CD4-positive, CD25-positive, alpha-beta regulatory T cell (primary cell): ENCODE measurements at regions not wholly inside any gene's neighbourhood (a gene's known extent, or its start where the extent isn't known, plus 50 kb on each side); places are given as distances from the start of the nearest gene placed in this dataset.

Source experiments
- ATAC-seq, 2 donors: fragments of 150-1000 bp; cut with Tn5 transposase; one replicate each; pipeline ENCODE4 v1.10.0; 2021; ENCODE audit warnings: low read depth in 2 of 2, moderate number of reproducible peaks in 2 of 2, moderate library complexity in 1 of 2
- DNase-seq, 3 donors: peaks; one replicate each; pipeline versions ENCODE4 v3.0.0 to v3.0.0-alpha.2; 2012 to 2022; ENCODE audit warnings: mixed read lengths in 1 of 3
- H3K27ac ChIP-seq: one replicate; pipeline ENCODE4 v1.7.0; 2013; ENCODE audit warnings: mild to moderate bottlenecking, low read length; ENCODE audit not compliant: insufficient read depth, poor library complexity, severe bottlenecking
- H3K27me3 ChIP-seq: one replicate; pipeline ENCODE4 v1.7.0; 2013; ENCODE audit warnings: low read length; ENCODE audit not compliant: control insufficient read depth, insufficient read depth
- H3K36me3 ChIP-seq: one replicate; pipeline ENCODE4 v1.7.0; 2013; ENCODE audit warnings: mild to moderate bottlenecking, low read length, moderate library complexity; ENCODE audit not compliant: control insufficient read depth, insufficient read depth
- H3K4me1 ChIP-seq: 2 replicates; pipeline ENCODE4 v1.7.0; 2013; ENCODE audit warnings: mild to moderate bottlenecking, low read length; ENCODE audit not compliant: insufficient read depth, control insufficient read depth, poor library complexity, severe bottlenecking
- H3K4me3 ChIP-seq: one replicate; pipeline ENCODE4 v1.7.0; 2013; ENCODE audit warnings: low read depth, mild to moderate bottlenecking, low read length, moderate library complexity
- H3K9me3 ChIP-seq, 2 experiments: 1 replicate in 1 of 2; 2 replicates in 1 of 2; pipeline ENCODE4 v1.7.0; 2013; ENCODE audit warnings: low read length in 2 of 2, mild to moderate bottlenecking in 1 of 2, moderate library complexity in 1 of 2; ENCODE audit not compliant: control insufficient read depth in 2 of 2
- H3K27ac Mint-ChIP-seq, 3 donors: one replicate each; pipeline ENCODE4 v1.8.0; 2020 to 2022; ENCODE audit warnings: mild to moderate bottlenecking in 3 of 3, mixed read lengths in 3 of 3, moderate library complexity in 2 of 3
- H3K27me3 Mint-ChIP-seq: one replicate; pipeline ENCODE4 v1.8.0; 2022; ENCODE audit warnings: mild to moderate bottlenecking, mixed read lengths
- H3K36me3 Mint-ChIP-seq: one replicate; pipeline ENCODE4 v1.8.0; 2020; ENCODE audit warnings: mixed read lengths
- H3K4me1 Mint-ChIP-seq, 4 donors: one replicate each; pipeline ENCODE4 v1.8.0; 2020 to 2022; ENCODE audit warnings: mixed read lengths in 4 of 4, mild to moderate bottlenecking in 1 of 4
- H3K4me3 Mint-ChIP-seq, 4 donors: one replicate each; pipeline ENCODE4 v1.8.0; 2020 to 2022; ENCODE audit warnings: mild to moderate bottlenecking in 4 of 4, mixed read lengths in 4 of 4, moderate library complexity in 3 of 4
- H3K9me3 Mint-ChIP-seq, 7 donors: one replicate each; pipeline ENCODE4 v1.8.0; 2020 to 2022; ENCODE audit warnings: mixed read lengths in 7 of 7, mild to moderate bottlenecking in 3 of 7, moderate library complexity in 2 of 7

DNA sequence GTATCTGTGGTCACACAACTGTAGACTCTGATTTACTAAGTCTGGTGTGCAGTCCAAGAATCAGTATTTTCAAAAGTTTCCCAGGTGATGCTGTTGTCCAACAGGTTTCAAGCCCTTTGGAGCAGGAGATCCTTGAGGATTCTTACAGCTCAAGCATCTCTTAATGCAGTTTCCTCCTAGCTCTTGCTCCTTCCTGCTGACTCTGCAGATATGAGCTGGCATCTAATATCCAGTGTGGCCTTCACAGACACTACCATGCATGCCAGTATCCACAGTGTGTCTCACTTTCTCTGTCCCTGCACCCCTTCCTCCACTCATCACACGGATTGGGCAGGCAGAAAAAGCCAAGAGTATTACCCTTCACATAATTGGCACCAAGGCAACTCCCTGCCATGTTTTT is 182.2 kb upstream of the TNC start:
- Mint-ChIP-seq H3K27ac (no peak overlapping the region), H3K4me1 (no peaks in the 10 kb centered on the region), H3K36me3 (no peaks in the 10 kb centered on the region), H3K4me3 (no peak overlapping the region), H3K27me3 (peaks cover under 1% of the 10 kb centered on the region), H3K9me3 (peaks cover 0 to 4% (median 0%) of the 10 kb centered on the region in 7 donors)
- no peaks in the 10 kb centered on the region for H3K4me1 ChIP-seq
- DNase-seq (no peak), ATAC-seq (no peak)
- H3K27me3 ChIP-seq, result no peaks in the 10 kb centered on the region
- no peaks in the 10 kb centered on the region for H3K36me3 ChIP-seq
- no peak overlapping the region for H3K27ac ChIP-seq
- no peaks in the 10 kb centered on the region for H3K9me3 ChIP-seq
- no peak overlapping the region for H3K4me3 ChIP-seq

DNA sequence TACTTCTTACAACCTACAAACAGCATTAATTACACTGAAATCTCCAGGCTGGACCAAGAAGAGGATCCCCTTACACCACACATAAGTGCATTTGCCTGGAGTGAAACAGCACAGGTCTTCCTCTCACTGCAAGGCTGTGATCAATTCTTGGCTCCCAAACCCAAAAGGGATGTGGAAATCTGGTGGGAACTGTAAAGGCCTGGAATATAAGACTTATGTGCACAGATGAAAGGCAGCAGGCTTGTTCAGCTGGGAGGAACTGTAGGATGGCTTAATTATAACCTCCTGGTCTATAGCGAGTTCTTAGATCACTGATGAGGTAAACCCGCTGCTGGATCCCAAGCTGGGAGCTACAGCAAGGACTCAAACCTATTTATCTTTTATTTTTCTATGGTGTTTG is 182.9 kb upstream of the TNC start:
- DNase-seq (no peak), ATAC-seq (no peak)
- no peaks in the 10 kb centered on the region for H3K4me1 Mint-ChIP-seq
- H3K36me3 Mint-ChIP-seq, result no peaks in the 10 kb centered on the region
- Histone ChIP-seq H3K27ac (no peak overlapping the region), H3K4me1 (no peaks in the 10 kb centered on the region), H3K9me3 (no peaks in the 10 kb centered on the region), H3K27me3 (no peaks in the 10 kb centered on the region), H3K36me3 (no peaks in the 10 kb centered on the region), H3K4me3 (no peak overlapping the region)
- no peak overlapping the region for H3K4me3 Mint-ChIP-seq
- H3K27ac Mint-ChIP-seq, result no peak overlapping the region
- H3K27me3 Mint-ChIP-seq, result peaks cover 4% of the 10 kb centered on the region
- H3K9me3 Mint-ChIP-seq, result peaks cover 0 to 5% (median 0%) of the 10 kb centered on the region in 7 donors

DNA sequence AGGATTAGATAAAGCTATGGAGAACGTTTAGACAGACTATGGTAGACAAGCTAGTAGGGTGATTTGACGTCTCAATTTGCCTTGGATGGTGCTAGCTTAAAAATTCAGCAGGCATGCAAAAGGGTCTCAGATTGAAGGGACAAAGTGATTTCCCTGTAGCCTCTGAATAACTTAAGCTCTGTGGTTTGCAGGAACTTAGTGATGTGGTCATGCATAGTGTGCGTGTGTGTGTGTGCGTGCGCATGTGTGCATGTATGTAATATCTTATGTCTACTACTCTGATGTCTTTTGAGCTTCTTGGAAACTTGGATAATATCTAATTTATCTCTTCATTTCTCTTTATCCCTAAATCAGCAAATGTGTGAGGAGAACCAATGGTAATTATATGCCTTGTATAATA is 183.6 kb upstream of the TNC start:
- DNase-seq, result no peak
- H3K27ac Mint-ChIP-seq, result no peak overlapping the region

DNA sequence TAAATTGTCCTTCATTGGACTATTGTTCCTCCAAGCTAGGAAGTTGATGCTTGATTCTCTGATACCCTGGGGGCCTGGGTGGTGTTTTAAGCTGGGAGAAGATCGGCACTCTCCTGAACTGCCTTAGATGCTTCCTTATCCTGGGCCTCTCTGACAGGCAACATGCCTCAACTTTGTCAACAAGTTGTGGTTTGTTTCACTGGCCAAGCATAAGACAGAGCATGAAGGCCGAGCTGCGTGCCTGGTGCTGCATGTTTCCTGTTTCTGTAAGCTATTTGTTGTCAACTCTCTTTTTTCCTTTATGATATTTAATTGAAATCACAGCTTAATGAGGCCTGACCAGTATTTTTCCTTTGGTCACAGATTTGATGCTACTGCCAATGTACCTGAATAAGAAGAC is 187.6 kb upstream of the TNC start:
- no peaks in the 10 kb centered on the region for H3K36me3 ChIP-seq
- no peak overlapping the region for H3K4me3 ChIP-seq
- H3K27me3 ChIP-seq, result no peaks in the 10 kb centered on the region
- no peaks in the 10 kb centered on the region for H3K4me1 Mint-ChIP-seq
- no peak overlapping the region for H3K27ac ChIP-seq
- H3K9me3 ChIP-seq, result no peaks in the 10 kb centered on the region
- no peak for ATAC-seq
- no peak overlapping the region for H3K27ac Mint-ChIP-seq
- H3K27me3 Mint-ChIP-seq, result peaks cover 4% of the 10 kb centered on the region
- peaks cover 0 to 5% (median 2%) of the 10 kb centered on the region in 7 donors for H3K9me3 Mint-ChIP-seq
- H3K4me3 Mint-ChIP-seq, result no peak overlapping the region
- no peak for DNase-seq
- H3K4me1 ChIP-seq, result no peaks in the 10 kb centered on the region
- no peaks in the 10 kb centered on the region for H3K36me3 Mint-ChIP-seq

More for the DNA sequence above, 183.6 kb upstream of the TNC start:
- Mint-ChIP-seq H3K27me3 (peaks cover 4% of the 10 kb centered on the region), H3K4me3 (no peak overlapping the region), H3K36me3 (no peaks in the 10 kb centered on the region), H3K9me3 (peaks cover 0 to 5% (median 0%) of the 10 kb centered on the region in 7 donors), H3K4me1 (no peaks in the 10 kb centered on the region)
- no peak for ATAC-seq
- Histone ChIP-seq H3K27me3 (no peaks in the 10 kb centered on the region), H3K9me3 (no peaks in the 10 kb centered on the region), H3K4me3 (no peak overlapping the region), H3K36me3 (no peaks in the 10 kb centered on the region), H3K4me1 (no peaks in the 10 kb centered on the region), H3K27ac (no peak overlapping the region)

DNA sequence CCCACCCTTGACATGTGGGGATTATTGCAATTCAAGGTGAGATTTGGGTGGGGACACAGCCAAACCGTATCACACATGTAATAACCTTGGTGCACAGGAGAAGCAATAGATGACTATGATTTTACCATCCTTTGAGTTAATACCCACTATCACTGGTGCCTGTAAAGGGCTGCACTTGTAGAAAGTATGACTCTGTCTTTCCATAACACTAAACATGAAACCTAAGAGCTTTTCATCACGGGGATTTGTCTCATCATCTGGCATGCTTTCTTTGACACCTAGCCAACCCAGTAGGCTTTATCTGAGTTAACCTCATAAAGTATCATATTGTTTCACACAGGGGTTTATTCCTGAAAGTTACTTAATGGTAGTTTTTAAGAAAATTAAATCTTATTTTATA is 188.9 kb upstream of the TNC start:
- DNase-seq (no peak), ATAC-seq (no peak)
- Histone ChIP-seq H3K27ac (no peak overlapping the region), H3K36me3 (no peaks in the 10 kb centered on the region), H3K4me3 (no peak overlapping the region), H3K27me3 (no peaks in the 10 kb centered on the region), H3K9me3 (no peaks in the 10 kb centered on the region), H3K4me1 (no peaks in the 10 kb centered on the region)
- Mint-ChIP-seq H3K27me3 (peaks cover 4% of the 10 kb centered on the region), H3K36me3 (no peaks in the 10 kb centered on the region), H3K27ac (no peak overlapping the region), H3K9me3 (peaks cover 0 to 5% (median 2%) of the 10 kb centered on the region in 7 donors), H3K4me1 (no peaks in the 10 kb centered on the region), H3K4me3 (no peak overlapping the region)

DNA sequence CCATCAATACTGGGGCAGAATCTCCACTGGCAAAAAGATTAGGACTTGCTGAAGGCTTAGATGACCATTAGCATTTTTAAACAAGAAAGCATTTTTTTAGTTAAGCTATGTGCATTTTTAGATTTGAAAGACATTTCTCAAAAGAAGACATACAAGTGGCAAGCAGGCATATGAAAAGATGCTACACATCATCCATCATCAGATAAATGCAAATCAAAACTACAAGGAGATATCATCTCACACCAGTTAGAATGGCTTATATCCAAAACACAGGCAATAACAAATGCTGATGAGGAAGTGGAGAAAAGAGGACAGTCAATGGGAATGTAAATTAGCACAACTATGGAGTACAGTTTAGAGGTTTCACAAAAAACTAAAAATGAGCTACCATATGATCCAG is 195.6 kb upstream of the TNC start:
- Mint-ChIP-seq H3K9me3 (peaks cover 0 to 13% (median 3%) of the 10 kb centered on the region in 7 donors), H3K36me3 (no peaks in the 10 kb centered on the region), H3K27me3 (peaks cover 5% of the 10 kb centered on the region), H3K4me1 (no peaks in the 10 kb centered on the region), H3K27ac (no peak overlapping the region), H3K4me3 (no peak overlapping the region)
- H3K4me3 ChIP-seq, result no peak overlapping the region
- DNase-seq (no peak), ATAC-seq (no peak)
- H3K27ac ChIP-seq, result no peak overlapping the region
- H3K4me1 ChIP-seq, result no peaks in the 10 kb centered on the region
- no peaks in the 10 kb centered on the region for H3K27me3 ChIP-seq
- no peaks in the 10 kb centered on the region for H3K36me3 ChIP-seq
- no peaks in the 10 kb centered on the region for H3K9me3 ChIP-seq

DNA sequence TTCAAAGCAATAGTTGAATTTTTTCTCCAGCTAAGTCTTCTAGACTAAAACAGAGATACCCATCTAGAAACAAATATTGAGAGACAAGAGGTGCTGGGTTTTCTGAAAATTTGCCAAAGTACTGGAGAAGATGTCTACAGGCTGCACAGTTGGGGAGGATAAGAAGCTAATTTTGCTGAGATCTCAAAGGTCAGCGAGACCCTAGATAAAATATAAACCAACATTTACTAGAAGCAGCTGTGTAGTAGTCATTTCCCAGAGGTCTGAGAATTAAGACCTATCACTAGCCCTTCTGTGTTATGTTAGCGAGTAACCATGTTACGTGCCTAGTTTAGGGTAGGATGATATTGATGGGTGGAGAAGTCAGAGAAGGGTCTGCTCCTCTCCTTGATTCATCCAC is 208.5 kb upstream of the TNC start:
- Mint-ChIP-seq H3K4me1 (no peaks in the 10 kb centered on the region), H3K27ac (no peak overlapping the region), H3K36me3 (no peaks in the 10 kb centered on the region), H3K4me3 (no peak overlapping the region), H3K27me3 (peaks cover 5% of the 10 kb centered on the region), H3K9me3 (peaks cover 0 to 4% (median 0%) of the 10 kb centered on the region in 7 donors)
- Histone ChIP-seq H3K9me3 (no peaks in the 10 kb centered on the region), H3K27ac (no peak overlapping the region), H3K36me3 (no peaks in the 10 kb centered on the region), H3K4me3 (no peak overlapping the region), H3K27me3 (no peaks in the 10 kb centered on the region), H3K4me1 (no peaks in the 10 kb centered on the region)
- ATAC-seq (no peak), DNase-seq (no peak)

DNA sequence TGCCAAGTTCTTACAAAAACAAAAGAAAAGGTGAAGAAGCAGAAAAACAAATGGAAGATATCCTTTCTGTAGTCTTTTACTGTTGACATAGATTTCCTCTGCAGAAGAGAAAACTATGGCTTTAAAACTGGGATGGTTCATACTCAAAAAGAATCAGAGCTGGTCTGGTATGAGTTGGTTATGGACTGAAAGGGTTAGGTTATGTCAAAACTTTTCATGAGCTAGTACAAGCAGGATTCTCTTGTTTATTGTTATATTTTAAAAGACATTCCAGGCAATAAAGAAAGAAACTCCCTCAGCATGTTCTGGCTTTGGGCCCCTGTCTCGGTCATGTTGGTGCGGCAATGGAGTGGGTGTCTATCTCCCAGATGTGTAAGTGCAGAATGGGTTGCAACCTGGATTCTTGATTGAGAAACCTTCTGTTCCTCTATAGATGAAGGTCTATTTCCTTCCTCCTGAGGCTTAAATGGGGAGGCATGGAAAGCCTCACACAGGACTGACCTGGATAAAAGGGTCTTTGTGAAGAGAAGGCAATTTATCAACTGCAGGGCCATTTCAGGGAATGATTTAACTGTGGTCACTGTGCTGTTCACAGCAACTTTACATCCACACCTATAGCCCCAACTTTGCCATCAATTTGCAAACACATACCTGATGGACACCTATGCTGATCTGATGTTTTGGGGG is 209.6 kb upstream of the TNC start:
- no peak for ATAC-seq
- Histone ChIP-seq H3K4me3 (no peak overlapping the region), H3K9me3 (no peaks in the 10 kb centered on the region), H3K27me3 (no peaks in the 10 kb centered on the region), H3K4me1 (no peaks in the 10 kb centered on the region), H3K27ac (no peak overlapping the region), H3K36me3 (no peaks in the 10 kb centered on the region)
- H3K4me1 Mint-ChIP-seq, result no peaks in the 10 kb centered on the region
- H3K27ac Mint-ChIP-seq, result no peak overlapping the region
- H3K4me3 Mint-ChIP-seq, result no peak overlapping the region
- DNase-seq, result no peak
- peaks cover 5% of the 10 kb centered on the region for H3K27me3 Mint-ChIP-seq
- H3K9me3 Mint-ChIP-seq, result peaks cover 0 to 4% (median 0%) of the 10 kb centered on the region in 7 donors
- no peaks in the 10 kb centered on the region for H3K36me3 Mint-ChIP-seq
